Glomerular endothelial cell (primary cell): ENCODE measurements at regions not wholly inside any gene's neighbourhood (a gene's known extent, or its start where the extent isn't known, plus 50 kb on each side); places are given as distances from the start of the nearest gene placed in this dataset.
"Not testable (repeated sequence)": the region's sequence is repeated elsewhere in the genome, so short reads cannot be mapped to it uniquely, and the experiment has no call there.

Source experiments
- DNase-seq: peaks from one replicate; pipeline ENCODE4 v3.0.0-alpha.2; 2011; ENCODE audit warnings: low read depth, low spot score; ENCODE audit errors: extremely low read depth

DNA sequence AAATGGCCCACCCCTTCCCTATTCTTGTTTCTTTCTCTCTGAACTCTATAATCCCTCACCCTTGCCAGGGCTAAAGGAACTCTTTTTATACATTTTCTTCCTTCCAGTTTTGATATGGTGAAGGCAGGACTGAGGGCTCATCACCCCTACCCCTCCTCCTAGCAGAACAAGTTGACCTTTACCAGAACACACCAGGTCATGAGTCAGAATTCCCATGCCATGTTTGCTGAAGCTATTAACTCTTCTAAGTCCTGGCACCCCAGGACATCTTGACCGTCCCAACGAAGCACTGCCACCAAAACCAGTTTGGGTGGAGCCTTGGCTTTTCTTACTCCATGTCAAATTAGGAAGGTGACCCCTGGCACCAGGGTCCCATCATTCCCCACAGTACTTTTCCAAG lies 57.5 kb upstream of the DYNLT3 start:
- DNase-seq, result no peak

DNA sequence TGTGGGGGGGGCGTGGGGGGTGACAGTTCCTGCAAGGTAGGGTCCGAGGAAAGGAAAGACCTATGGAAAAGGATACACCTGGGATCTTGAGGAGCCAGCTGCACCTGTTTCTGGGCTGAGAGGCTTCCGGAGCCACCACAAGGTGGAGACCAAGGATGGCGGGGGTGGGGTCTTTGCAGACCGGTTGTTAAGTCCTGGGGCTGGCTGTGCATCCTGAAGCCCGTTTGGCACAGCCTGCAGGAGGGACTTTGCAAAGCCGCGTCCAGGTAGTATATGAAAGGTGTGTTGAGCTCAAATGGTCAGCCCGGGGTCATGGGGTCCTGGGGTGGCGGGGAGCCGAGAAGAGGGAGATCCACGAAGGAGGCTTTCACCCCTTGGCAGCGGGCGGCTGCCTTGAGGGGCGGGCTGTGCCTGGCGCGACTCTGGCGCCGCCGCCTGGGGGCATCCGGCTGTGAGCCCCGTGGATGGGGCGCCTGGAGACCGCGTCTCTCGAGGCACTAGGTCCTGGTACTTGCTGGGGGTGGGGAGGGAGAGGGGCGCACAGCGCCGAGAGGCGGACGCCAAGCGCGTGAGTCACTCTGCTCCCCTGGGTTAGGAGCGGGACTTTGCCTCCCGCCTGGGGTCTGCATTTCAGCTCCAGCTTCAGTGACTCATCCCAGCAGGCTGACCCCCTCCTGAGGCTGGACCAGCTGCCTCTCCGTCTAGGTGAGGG lies 58.2 kb upstream of the DYNLT3 start:
- no peak for DNase-seq

DNA sequence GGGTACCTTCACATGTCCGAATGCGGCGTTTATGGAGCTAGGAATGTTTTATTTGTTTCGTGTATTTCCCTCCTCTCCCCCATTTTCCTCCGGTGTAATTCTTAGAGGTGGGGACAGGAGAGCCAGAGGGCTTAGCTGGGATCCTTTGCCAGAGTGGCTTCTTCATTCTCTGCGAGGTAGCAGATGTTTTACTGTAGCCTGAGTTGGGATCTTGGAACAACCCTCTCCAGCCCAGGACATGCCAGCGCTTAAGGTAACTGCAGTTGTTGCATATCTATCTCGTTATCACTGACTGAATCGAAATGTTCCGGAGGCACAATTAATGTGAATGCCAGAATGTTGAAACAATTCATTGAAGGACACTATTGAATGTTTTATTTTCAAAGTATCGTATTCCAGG lies 59.0 kb upstream of the DYNLT3 start:
- no peak for DNase-seq

DNA sequence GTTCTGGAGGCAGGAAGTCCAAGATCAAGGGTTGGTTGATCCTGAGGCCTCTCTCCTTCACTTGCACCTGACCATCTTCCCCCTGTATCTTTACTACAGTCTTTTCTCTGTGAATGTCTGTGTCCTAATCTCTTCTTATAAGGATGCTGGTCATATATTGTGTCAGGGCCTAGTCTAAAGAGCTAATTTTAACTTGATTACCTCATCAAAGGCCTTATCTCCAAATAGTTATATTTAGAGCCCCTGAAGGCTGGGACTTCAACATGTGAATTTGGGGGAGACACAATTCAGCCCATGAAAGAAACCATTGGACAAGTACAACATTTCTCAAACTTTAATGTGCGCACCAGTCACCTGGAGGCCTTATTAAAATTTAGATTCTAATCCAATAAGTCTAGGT lies 62.8 kb upstream of the DYNLT3 start:
- DNase-seq, result no peak

DNA sequence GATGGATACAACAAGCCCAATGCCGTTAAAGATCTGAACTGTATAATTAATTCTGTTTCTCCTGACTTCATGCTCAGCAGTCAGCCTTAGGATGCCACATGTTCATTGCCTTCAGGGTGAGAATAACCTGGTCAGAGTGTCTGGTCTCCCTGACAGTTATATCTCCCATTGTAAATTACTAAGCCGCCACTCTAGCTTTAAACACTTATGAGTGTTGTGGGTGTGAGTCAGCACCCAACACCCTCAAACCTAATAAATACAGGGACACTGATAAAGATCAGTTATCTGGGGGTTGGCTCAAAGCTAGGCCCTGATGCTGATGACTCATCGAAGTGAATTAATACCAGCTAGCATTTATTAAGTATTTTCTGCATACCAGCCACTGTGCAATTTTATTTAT lies 64.9 kb upstream of the DYNLT3 start:
- no peak for DNase-seq

DNA sequence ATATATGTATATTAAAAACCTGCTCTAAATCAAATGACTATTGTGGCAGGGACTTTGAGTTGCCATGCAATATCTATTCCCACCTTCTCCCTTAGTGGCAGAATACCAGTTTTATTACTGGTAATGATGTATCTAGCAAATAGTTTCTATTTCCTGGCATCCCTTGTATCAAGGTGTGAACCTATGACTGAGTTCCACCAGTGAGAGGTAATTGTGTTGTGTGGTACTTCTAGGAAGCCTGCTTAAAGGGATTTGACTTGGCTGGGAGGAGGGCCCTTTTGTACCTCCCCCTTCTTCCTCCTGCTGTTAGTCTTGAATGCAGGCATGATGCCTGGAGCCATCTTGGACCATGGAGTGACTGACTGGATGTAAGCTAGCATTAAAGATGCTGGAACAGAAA lies 65.4 kb upstream of the DYNLT3 start:
- DNase-seq, result no peak

DNA sequence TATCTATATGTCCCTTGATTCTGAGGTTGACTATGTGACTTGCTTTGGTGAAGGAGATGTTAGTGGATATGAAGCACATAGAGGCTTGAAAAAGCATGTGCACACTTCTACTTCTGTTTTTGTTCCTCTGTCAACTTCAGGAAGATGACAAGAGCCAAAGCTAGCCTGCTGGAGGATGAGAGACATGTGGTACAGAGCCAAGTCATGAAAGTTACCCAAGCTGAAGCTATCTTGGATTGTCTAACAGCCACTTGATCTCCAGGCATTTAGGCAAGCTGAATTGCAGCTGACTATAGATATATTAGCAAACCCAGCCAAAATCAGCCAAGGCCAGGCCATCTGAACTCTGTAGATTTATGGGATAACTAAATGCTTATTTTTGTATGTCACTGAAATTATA lies 70.8 kb upstream of the DYNLT3 start:
- DNase-seq, result no peak

DNA sequence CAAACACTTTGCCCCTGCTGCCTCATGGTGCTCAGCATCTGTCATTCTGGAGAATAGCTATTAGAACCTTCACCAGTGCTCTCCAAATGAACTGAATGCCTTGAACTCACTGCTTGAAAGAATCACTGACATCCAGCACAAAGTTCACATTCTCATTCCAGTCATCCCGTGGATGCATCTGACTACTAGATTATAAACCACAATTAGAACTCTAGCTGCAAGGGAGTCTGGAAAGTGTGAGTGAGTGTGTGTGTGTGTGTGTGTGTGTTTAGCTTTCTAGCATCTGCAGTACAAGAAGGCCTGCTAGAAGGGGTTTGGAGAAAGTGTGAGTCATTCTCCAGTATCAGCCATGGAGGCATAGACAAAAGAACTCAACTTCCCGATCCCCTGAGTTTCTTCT lies 71.3 kb upstream of the DYNLT3 start:
- DNase-seq, result no peak

DNA sequence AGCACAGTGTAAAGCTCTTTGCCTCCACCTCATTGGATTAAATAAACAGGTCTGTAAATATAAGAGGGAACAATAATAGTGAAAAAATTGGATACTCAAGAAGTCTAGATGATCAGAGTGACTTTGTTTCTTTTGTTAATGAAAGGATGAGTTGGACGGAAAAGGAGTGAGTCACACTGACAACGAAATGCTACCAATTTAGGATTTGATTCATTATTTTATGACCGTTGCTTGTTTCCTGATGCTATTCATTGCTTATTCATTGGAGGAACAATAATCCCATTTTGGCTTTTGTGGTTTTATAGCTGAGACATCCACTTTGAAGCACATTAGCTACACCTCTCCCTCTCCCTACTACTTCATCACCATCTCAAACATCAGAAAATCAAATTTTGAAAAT lies 74.4 kb upstream of the DYNLT3 start:
- DNase-seq, result no peak

DNA sequence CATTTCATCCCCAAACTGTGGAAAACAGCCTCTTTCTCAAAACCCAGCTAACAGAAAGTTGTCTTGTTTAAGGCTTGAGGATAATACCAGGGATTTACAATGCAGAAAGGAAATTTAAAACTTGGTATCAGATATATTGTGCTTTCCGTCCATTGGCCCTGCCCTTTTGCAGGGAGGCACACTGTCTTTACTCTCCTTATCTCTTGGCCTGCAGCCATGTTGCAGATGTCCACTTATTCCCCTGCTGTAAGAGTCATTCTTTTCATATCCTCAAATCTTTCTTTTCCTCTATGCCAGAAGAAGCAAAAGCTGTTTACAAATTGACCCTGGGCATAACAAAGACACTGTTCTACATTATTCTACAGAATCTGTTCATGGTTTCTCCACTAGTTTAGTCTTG lies 75.6 kb upstream of the DYNLT3 start:
- no peak for DNase-seq

DNA sequence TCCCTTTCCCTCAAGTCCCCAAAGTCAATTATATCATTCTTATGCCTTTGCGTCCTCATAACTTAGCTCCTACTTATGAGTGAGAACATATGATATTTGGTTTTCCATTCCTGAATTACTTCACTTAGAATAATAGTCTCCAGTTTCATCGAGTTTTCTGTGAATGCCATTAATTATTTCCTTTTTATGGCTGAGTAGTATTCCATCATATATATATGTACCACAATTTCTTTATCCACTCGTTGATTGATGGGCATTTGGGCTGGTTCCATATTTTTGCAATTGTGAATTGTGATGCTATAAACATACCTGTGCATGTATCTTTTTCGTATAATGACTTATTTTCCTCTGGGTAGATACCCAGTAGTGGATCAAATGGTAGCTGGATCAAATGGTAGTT lies 78.4 kb upstream of the DYNLT3 start:
- DNase-seq, result not testable (repeated sequence)

DNA sequence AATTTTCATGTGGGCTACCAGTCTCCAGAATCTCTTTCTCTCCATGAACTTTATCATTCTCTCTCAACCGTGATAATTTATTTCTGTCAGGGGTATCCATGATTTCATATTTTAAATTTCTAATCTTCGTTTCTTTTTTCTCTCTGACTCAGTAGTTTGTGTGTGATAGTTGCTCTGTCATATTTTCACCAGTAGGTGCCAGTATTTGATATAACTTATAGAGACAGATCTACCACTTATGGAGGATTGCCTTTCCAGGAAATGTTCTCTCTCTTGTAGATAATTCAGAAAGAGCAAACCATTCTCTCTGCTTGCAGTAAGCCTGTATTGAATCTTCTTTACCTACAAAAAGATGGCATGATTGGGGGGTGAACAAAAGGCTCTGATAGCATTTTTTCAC lies 79.3 kb upstream of the DYNLT3 start:
- peak; percentile 25 for DNase-seq

DNA sequence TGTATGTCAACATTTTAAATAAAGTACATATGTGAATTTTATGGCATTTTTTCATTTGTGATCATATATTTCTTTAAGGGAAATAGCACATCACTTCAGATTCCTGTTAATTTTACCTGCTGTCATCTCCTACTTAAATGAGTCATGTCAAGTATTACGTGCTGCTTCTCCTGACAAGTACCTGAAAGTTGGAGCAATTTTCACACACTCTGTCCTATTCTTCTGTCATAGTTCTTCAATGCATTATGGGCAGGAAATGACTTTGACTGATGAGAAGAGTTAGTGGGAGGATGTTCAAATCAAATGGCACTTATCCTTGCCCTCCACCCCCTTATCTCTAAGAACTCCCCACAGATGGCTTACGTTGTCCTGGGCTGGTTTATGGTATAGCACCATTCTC lies 64.2 kb upstream of the SYTL5 start:
- DNase-seq, result no peak

DNA sequence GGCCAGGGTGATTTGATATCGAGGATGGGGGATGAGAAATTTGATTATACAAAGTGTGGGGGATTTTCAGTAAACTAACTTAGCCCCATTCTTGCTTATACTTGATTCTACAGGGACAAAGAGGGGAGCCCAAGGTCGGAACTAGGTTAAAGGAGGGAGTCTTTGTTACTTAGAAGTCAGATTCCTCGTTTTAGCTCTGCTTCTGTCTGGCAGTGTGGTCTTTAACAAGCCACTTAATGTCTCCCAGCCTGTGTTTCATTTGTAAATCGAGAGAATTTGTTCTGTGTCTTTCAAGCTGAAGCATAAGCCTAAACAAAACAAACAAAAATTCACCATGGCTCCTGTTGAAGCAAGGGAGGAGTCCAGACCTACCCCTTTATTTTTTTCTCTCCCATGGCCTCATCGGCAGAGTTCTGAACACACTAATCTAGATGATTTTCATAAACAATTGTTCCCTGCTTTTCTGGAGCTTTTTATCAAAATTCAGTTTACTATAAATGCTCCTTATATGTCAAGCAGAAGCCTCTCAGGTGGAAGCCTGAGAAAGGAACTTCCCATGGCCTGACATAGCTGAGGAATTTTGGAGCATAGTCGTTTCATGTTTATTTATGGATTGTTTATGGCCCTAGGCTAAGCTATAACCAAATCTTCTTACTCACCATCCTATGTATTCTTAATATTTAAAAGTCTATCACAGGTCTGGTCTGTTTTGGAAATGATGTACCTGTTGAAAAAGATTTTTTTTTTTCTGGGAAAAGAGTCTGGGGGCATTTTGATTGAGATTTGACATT lies 62.6 kb upstream of the SYTL5 start:
- no peak for DNase-seq

DNA sequence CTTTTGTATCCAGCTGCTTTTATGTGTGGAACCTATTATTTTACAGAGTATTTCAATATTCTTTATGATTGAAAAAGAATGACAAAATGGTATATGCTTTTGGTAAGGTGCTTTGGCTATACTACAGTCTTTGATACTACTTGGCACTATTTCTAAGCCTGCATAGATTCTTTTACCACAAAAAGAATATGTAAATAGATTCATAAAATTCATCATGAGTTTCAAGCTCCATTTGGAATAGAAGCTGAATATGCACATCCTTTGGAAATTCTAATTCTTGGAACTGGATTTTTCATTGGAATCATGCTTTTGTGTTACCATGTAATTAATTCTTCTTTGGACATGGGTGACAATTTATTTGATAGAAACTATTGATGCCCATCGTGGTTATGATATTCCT lies 60.2 kb upstream of the SYTL5 start:
- DNase-seq, result no peak

DNA sequence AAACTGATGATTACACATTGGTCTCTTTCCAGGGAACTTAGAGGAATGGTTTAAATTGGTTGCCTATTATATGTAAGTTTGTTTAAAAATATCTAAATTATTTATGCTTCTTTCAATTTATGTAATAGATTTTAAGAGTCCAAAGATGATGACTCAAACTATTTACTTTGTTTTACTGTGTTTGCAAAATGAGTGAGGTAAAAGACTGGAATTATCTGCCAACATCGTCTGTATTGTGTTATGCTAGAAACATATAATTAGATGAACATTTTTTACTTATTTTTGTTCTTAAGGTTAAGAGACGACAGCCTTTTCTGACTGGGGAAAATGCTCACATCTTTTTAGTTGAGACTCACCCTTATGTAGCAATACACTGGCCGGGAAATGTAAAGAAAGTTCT lies 51.1 kb upstream of the SYTL5 start:
- no peak for DNase-seq

DNA sequence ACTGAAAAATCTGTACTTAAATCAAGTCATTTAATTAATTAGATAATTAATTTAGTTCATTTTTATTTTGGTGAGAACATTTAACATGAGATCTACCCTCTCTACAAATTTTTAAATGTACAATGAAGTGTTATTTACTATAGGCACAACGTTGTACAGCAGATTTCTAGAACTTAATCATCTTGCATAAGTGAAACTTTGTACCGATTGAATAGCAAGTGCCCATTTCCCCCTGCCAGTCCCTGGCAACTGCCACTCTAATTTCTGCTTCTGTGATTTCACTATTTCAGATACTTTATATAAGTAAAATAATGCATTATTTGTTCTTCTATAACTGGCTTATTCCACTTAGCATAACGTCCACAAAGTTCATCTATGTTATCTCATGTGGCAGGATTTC lies 50.1 kb upstream of the SYTL5 start:
- DNase-seq, result no peak
